ENCODE measurements at regions not wholly inside any gene's neighbourhood (a gene's known extent, or its start where the extent isn't known, plus 50 kb on each side); places are given as distances from the start of the nearest gene placed in this dataset.

GRCh38 chr21:35792569-35793305 is 267.6 kb downstream of the SETD4 start (continued):
- TF ChIP-seq, protein P1, sequence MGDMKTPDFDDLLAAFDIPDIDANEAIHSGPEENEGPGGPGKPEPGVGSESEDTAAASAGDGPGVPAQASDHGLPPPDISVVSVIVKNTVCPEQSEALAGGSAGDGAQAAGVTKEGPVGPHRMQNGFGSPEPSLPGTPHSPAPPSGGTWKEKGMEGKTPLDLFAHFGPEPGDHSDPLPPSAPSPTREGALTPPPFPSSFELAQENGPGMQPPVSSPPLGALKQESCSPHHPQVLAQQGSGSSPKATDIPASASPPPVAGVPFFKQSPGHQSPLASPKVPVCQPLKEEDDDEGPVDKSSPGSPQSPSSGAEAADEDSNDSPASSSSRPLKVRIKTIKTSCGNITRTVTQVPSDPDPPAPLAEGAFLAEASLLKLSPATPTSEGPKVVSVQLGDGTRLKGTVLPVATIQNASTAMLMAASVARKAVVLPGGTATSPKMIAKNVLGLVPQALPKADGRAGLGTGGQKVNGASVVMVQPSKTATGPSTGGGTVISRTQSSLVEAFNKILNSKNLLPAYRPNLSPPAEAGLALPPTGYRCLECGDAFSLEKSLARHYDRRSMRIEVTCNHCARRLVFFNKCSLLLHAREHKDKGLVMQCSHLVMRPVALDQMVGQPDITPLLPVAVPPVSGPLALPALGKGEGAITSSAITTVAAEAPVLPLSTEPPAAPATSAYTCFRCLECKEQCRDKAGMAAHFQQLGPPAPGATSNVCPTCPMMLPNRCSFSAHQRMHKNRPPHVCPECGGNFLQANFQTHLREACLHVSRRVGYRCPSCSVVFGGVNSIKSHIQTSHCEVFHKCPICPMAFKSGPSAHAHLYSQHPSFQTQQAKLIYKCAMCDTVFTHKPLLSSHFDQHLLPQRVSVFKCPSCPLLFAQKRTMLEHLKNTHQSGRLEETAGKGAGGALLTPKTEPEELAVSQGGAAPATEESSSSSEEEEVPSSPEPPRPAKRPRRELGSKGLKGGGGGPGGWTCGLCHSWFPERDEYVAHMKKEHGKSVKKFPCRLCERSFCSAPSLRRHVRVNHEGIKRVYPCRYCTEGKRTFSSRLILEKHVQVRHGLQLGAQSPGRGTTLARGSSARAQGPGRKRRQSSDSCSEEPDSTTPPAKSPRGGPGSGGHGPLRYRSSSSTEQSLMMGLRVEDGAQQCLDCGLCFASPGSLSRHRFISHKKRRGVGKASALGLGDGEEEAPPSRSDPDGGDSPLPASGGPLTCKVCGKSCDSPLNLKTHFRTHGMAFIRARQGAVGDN (CRISPR knock-in tag; IDR thresholded peaks at IDR 0.05) = no peak

- Histone ChIP-seq H3K9ac (ENCODE audit: insufficient read depth, low read depth, low read length) (no peak overlapping the region), H3K79me2 (ENCODE audit: insufficient read depth, low read length) (no peaks in the 10 kb centered on the region), H4K20me1 (ENCODE audit: insufficient read depth, low read length) (no peaks in the 10 kb centered on the region), H3K4me2 (ENCODE audit: low read depth, low read length) (no peak overlapping the region), H3K36me3 (replicated peaks in 1 of 2; ENCODE audit: control insufficient read depth in 1 of 2, insufficient read depth in 2 of 2, low read length in 2 of 2) (no peaks in the 10 kb centered on the region), H3K9me3 (ENCODE audit: low read length) (no peaks in the 10 kb centered on the region), H3K4me1 (ENCODE audit: insufficient read depth, low read length) (no peaks in the 10 kb centered on the region), H3K27me3 (ENCODE audit: control insufficient read depth in 1 of 2, insufficient read depth in 2 of 2, low read length in 2 of 2) (no peaks in the 10 kb centered on the region), H2AFZ (ENCODE audit: low read length) (no peak overlapping the region), H3K4me3 (replicated peaks in 1 of 3; ENCODE audit: insufficient read depth in 1 of 3, low read depth in 2 of 3, low read length in 3 of 3) (no peak overlapping the region), H3K27ac (ENCODE audit: extremely low read length, insufficient read depth, low read length) (no peak overlapping the region)
- no TSS peak for BruUV-seq (replicated peaks)
- ATAC-seq (no peak), FAIRE-seq (no peak), DNase-seq (ENCODE audit: low spot score) (no peak)
- in situ Hi-C loops (cut with HindIII; ENCODE audit: extremely low pct_ligation_motif_present, low pct_unique_long_range_greater_than_20kb) (no loop called here), intact Hi-C loops (cut with micrococcal nuclease; ENCODE audit: unreplicated experiment) (no loop called here)
- 65% methylated on average over 10 of the region's 10 CpGs for WGBS (ENCODE audit: low lambda C conversion rate)
- ChIA-PET POLR2A (no interaction called here), CTCF (ENCODE audit: low intra/inter-chr PET ratio, low total read pairs) (no interaction called here)
- TF ChIP-seq, protein P2, sequence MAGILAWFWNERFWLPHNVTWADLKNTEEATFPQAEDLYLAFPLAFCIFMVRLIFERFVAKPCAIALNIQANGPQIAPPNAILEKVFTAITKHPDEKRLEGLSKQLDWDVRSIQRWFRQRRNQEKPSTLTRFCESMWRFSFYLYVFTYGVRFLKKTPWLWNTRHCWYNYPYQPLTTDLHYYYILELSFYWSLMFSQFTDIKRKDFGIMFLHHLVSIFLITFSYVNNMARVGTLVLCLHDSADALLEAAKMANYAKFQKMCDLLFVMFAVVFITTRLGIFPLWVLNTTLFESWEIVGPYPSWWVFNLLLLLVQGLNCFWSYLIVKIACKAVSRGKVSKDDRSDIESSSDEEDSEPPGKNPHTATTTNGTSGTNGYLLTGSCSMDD (CRISPR knock-in tag; IDR thresholded peaks at IDR 0.05) = no peak
- TF ChIP-seq HHEX (CRISPR knock-in tag; IDR thresholded peaks at IDR 0.05) = no peak
- no peak for TF ChIP-seq MEIS2 (CRISPR knock-in tag; IDR thresholded peaks at IDR 0.05)
- TF ChIP-seq, protein P3, sequence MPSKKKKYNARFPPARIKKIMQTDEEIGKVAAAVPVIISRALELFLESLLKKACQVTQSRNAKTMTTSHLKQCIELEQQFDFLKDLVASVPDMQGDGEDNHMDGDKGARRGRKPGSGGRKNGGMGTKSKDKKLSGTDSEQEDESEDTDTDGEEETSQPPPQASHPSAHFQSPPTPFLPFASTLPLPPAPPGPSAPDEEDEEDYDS (CRISPR knock-in tag; IDR thresholded peaks at IDR 0.05) = no peak
- no peak for TF ChIP-seq TAF15 (IDR thresholded peaks at IDR 0.05; ENCODE audit: low read depth, low read length, poor library complexity, severe bottlenecking)
- TF ChIP-seq, protein P4, sequence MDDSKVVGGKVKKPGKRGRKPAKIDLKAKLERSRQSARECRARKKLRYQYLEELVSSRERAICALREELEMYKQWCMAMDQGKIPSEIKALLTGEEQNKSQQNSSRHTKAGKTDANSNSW (CRISPR knock-in tag; IDR thresholded peaks at IDR 0.05; ENCODE audit: borderline replicate concordance) = no peak
- TF ChIP-seq ZNF557 (CRISPR knock-in tag; IDR thresholded peaks at IDR 0.05) = no peak
- TF ChIP-seq ATM (IDR thresholded peaks at IDR 0.05; ENCODE audit: borderline replicate concordance) = no peak
- TF ChIP-seq ZNF747 (CRISPR knock-in tag; IDR thresholded peaks at IDR 0.05; ENCODE audit: borderline replicate concordance) = no peak
- no peak for TF ChIP-seq SIN3A (IDR thresholded peaks at IDR 0.05; ENCODE audit: borderline replicate concordance, low read depth, low read length)
- TF ChIP-seq GZF1 (CRISPR knock-in tag; IDR thresholded peaks at IDR 0.05) = no peak
- TF ChIP-seq, protein P5, sequence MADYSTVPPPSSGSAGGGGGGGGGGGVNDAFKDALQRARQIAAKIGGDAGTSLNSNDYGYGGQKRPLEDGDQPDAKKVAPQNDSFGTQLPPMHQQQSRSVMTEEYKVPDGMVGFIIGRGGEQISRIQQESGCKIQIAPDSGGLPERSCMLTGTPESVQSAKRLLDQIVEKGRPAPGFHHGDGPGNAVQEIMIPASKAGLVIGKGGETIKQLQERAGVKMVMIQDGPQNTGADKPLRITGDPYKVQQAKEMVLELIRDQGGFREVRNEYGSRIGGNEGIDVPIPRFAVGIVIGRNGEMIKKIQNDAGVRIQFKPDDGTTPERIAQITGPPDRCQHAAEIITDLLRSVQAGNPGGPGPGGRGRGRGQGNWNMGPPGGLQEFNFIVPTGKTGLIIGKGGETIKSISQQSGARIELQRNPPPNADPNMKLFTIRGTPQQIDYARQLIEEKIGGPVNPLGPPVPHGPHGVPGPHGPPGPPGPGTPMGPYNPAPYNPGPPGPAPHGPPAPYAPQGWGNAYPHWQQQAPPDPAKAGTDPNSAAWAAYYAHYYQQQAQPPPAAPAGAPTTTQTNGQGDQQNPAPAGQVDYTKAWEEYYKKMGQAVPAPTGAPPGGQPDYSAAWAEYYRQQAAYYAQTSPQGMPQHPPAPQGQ (CRISPR knock-in tag; IDR thresholded peaks at IDR 0.05; ENCODE audit: borderline replicate concordance) = no peak
- TF ChIP-seq ZNF878 (CRISPR knock-in tag; IDR thresholded peaks at IDR 0.05) = no peak
These were observed 268.6 kb downstream of the SETD4 start for GRCh38 chr21:35791541-35792325.

All from HepG2 (cell line).